Peyer's patch (tissue), 4 donors: ENCODE measurements at regions not wholly inside any gene's neighbourhood (a gene's known extent, or its start where the extent isn't known, plus 50 kb on each side); places are given as distances from the start of the nearest gene placed in this dataset.

Experiments used
- POLR2A ChIP-seq, 2 donors: fragments of 450-650 bp; IDR thresholded peaks; one replicate each; pipeline ENCODE4 v1.5.1; 2017; ENCODE audit warnings: antibody characterized with exemption in 2 of 2, mild to moderate bottlenecking in 2 of 2, moderate library complexity in 2 of 2
- TF ChIP-seq, protein P1 (sequence below), 6 experiments: fragments of 450-650 bp in 4 of 6; fragments of 200-600 bp in 2 of 6; sonication (generic) in 1 of 6; IDR thresholded peaks; one replicate each; pipeline ENCODE4 v1.5.1; 2017 to 2019; ENCODE audit warnings: antibody characterized with exemption in 6 of 6, mild to moderate bottlenecking in 3 of 6, moderate library complexity in 1 of 6

DNA sequence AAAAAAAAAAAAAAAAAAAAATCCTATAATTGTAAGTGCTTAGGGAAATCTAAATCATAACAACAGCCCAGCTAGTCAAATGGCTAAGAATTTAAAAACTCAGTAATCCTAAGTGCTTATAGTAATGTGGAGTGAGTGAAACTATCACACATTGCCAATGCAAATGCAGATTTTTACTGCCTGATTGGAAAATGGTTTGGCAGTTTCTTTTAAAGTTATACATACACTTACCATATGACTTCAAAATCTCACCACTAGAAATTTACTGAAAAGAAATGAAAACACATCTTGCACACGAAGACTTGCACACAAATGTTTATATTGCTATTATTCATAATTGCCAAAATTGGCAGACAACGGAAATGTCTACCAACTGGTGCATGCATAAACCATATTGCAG is 51.3 kb upstream of the STXBP6 start:
- TF ChIP-seq, protein P1, sequence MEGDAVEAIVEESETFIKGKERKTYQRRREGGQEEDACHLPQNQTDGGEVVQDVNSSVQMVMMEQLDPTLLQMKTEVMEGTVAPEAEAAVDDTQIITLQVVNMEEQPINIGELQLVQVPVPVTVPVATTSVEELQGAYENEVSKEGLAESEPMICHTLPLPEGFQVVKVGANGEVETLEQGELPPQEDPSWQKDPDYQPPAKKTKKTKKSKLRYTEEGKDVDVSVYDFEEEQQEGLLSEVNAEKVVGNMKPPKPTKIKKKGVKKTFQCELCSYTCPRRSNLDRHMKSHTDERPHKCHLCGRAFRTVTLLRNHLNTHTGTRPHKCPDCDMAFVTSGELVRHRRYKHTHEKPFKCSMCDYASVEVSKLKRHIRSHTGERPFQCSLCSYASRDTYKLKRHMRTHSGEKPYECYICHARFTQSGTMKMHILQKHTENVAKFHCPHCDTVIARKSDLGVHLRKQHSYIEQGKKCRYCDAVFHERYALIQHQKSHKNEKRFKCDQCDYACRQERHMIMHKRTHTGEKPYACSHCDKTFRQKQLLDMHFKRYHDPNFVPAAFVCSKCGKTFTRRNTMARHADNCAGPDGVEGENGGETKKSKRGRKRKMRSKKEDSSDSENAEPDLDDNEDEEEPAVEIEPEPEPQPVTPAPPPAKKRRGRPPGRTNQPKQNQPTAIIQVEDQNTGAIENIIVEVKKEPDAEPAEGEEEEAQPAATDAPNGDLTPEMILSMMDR (IDR thresholded peaks at IDR 0.05): no peak
- no peak for TF ChIP-seq POLR2A (IDR thresholded peaks at IDR 0.05)
